Activated naive CD4-positive, alpha-beta T cell treated with anti-CD3 and anti-CD28 coated beads, Interleukin-2, amount 50 U/mL, for 24 hours (primary cell): ENCODE measurements at regions not wholly inside any gene's neighbourhood (a gene's known extent, or its start where the extent isn't known, plus 50 kb on each side); places are given as distances from the start of the nearest gene placed in this dataset.
"Not testable (repeated sequence)": the region's sequence is repeated elsewhere in the genome, so short reads cannot be mapped to it uniquely, and the experiment has no call there.

ENCODE experiments used
- H3K27ac Mint-ChIP-seq: one replicate; pipeline ENCODE4 v1.8.0; 2021; ENCODE audit warnings: mild to moderate bottlenecking, mixed read lengths
- H3K27me3 Mint-ChIP-seq: one replicate; pipeline ENCODE4 v1.8.0; 2021; ENCODE audit warnings: mixed read lengths
- H3K36me3 Mint-ChIP-seq: one replicate; pipeline ENCODE4 v1.8.0; 2021; ENCODE audit warnings: mixed read lengths
- H3K4me1 Mint-ChIP-seq: one replicate; pipeline ENCODE4 v1.8.0; 2021; ENCODE audit warnings: mixed read lengths
- H3K4me3 Mint-ChIP-seq: one replicate; pipeline ENCODE4 v1.8.0; 2021; ENCODE audit warnings: mild to moderate bottlenecking, mixed read lengths
- H3K9me3 Mint-ChIP-seq: one replicate; pipeline ENCODE4 v1.8.0; 2021; ENCODE audit warnings: mixed read lengths

GRCh38 chr16:51527349-51527748 is 376.3 kb upstream of the SALL1 start:
- H3K36me3 Mint-ChIP-seq = no peaks in the 10 kb centered on the region
- H3K4me3 Mint-ChIP-seq = no peak overlapping the region
- H3K4me1 Mint-ChIP-seq = no peaks in the 10 kb centered on the region
- H3K9me3 Mint-ChIP-seq = no peaks in the 10 kb centered on the region
- no peaks in the 10 kb centered on the region for H3K27me3 Mint-ChIP-seq
- no peak overlapping the region for H3K27ac Mint-ChIP-seq

- Mint-ChIP-seq H3K36me3 (no peaks in the 10 kb centered on the region), H3K27me3 (no peaks in the 10 kb centered on the region), H3K27ac (no peak overlapping the region)
These were observed 375.6 kb upstream of the SALL1 start for GRCh38 chr16:51526621-51527020.

GRCh38 chr16:51524555-51525373 is 373.7 kb upstream of the SALL1 start:
- no peak overlapping the region for H3K27ac Mint-ChIP-seq
- no peaks in the 10 kb centered on the region for H3K4me1 Mint-ChIP-seq
- no peaks in the 10 kb centered on the region for H3K36me3 Mint-ChIP-seq
- peaks cover 4% of the 10 kb centered on the region for H3K9me3 Mint-ChIP-seq
- no peaks in the 10 kb centered on the region for H3K27me3 Mint-ChIP-seq
- H3K4me3 Mint-ChIP-seq = no peak overlapping the region

More at GRCh38 chr16:51526621-51527020, 375.6 kb upstream of the SALL1 start:
- H3K9me3 Mint-ChIP-seq = no peaks in the 10 kb centered on the region
- no peak overlapping the region for H3K4me3 Mint-ChIP-seq
- no peaks in the 10 kb centered on the region for H3K4me1 Mint-ChIP-seq

GRCh38 chr16:51524070-51524469 is 373.0 kb upstream of the SALL1 start:
- Mint-ChIP-seq H3K9me3 (peaks cover 10% of the 10 kb centered on the region), H3K36me3 (no peaks in the 10 kb centered on the region), H3K4me3 (no peak overlapping the region), H3K27me3 (no peaks in the 10 kb centered on the region), H3K27ac (no peak overlapping the region), H3K4me1 (no peaks in the 10 kb centered on the region)

- Mint-ChIP-seq H3K27me3 (no peaks in the 10 kb centered on the region), H3K9me3 (peaks cover 10% of the 10 kb centered on the region), H3K27ac (no peak overlapping the region), H3K4me3 (no peak overlapping the region), H3K4me1 (no peaks in the 10 kb centered on the region), H3K36me3 (no peaks in the 10 kb centered on the region)
These were observed 372.3 kb upstream of the SALL1 start for GRCh38 chr16:51523400-51523799.

- H3K27me3 Mint-ChIP-seq = no peaks in the 10 kb centered on the region
- no peaks in the 10 kb centered on the region for H3K36me3 Mint-ChIP-seq
- H3K27ac Mint-ChIP-seq = no peak overlapping the region
- H3K4me3 Mint-ChIP-seq = no peak overlapping the region
- H3K4me1 Mint-ChIP-seq = no peaks in the 10 kb centered on the region
- peaks cover 10% of the 10 kb centered on the region for H3K9me3 Mint-ChIP-seq
These were observed 371.8 kb upstream of the SALL1 start for GRCh38 chr16:51522902-51523301.

GRCh38 chr16:51516960-51517359 is 365.9 kb upstream of the SALL1 start:
- H3K27ac Mint-ChIP-seq, H3K36me3 Mint-ChIP-seq, H3K4me1 Mint-ChIP-seq, H3K9me3 Mint-ChIP-seq, H3K27me3 Mint-ChIP-seq, H3K4me3 Mint-ChIP-seq: not testable (repeated sequence)

- H3K9me3 Mint-ChIP-seq = peaks cover 5% of the 10 kb centered on the region
- peaks cover 1% of the 10 kb centered on the region for H3K27me3 Mint-ChIP-seq
- H3K4me3 Mint-ChIP-seq = no peak overlapping the region
- H3K27ac Mint-ChIP-seq = no peak overlapping the region
- H3K36me3 Mint-ChIP-seq = no peaks in the 10 kb centered on the region
- no peaks in the 10 kb centered on the region for H3K4me1 Mint-ChIP-seq
These were observed 359.3 kb upstream of the SALL1 start for GRCh38 chr16:51510416-51510815.

- Mint-ChIP-seq H3K27me3 (no peaks in the 10 kb centered on the region), H3K9me3 (peaks cover 5% of the 10 kb centered on the region), H3K27ac (no peak overlapping the region), H3K4me1 (no peaks in the 10 kb centered on the region), H3K4me3 (no peak overlapping the region), H3K36me3 (no peaks in the 10 kb centered on the region)
These were observed 358.3 kb upstream of the SALL1 start for GRCh38 chr16:51509336-51509735.

- Mint-ChIP-seq H3K9me3 (peaks cover 5% of the 10 kb centered on the region), H3K4me3 (no peak overlapping the region), H3K27ac (no peak overlapping the region), H3K36me3 (no peaks in the 10 kb centered on the region), H3K4me1 (no peaks in the 10 kb centered on the region), H3K27me3 (no peaks in the 10 kb centered on the region)
These were observed 357.6 kb upstream of the SALL1 start for GRCh38 chr16:51508490-51509212.

- no peak overlapping the region for H3K27ac Mint-ChIP-seq
- H3K27me3 Mint-ChIP-seq = no peaks in the 10 kb centered on the region
- peaks cover 5% of the 10 kb centered on the region for H3K9me3 Mint-ChIP-seq
- no peaks in the 10 kb centered on the region for H3K36me3 Mint-ChIP-seq
- no peak overlapping the region for H3K4me3 Mint-ChIP-seq
- no peaks in the 10 kb centered on the region for H3K4me1 Mint-ChIP-seq
These were observed 356.2 kb upstream of the SALL1 start for GRCh38 chr16:51507286-51507685.

GRCh38 chr16:51500306-51500705 is 349.2 kb upstream of the SALL1 start:
- Mint-ChIP-seq H3K27me3 (no peaks in the 10 kb centered on the region), H3K4me3 (no peak overlapping the region), H3K9me3 (peaks cover 8% of the 10 kb centered on the region), H3K27ac (no peak overlapping the region), H3K36me3 (no peaks in the 10 kb centered on the region), H3K4me1 (no peaks in the 10 kb centered on the region)

- Mint-ChIP-seq H3K27me3 (no peaks in the 10 kb centered on the region), H3K4me3 (no peak overlapping the region), H3K9me3 (peaks cover 8% of the 10 kb centered on the region), H3K27ac (no peak overlapping the region), H3K36me3 (no peaks in the 10 kb centered on the region), H3K4me1 (no peaks in the 10 kb centered on the region)
These were observed 346.6 kb upstream of the SALL1 start for GRCh38 chr16:51497541-51498211.

GRCh38 chr16:51490866-51491265 is 339.8 kb upstream of the SALL1 start:
- no peaks in the 10 kb centered on the region for H3K36me3 Mint-ChIP-seq
- no peak overlapping the region for H3K27ac Mint-ChIP-seq
- H3K9me3 Mint-ChIP-seq = no peaks in the 10 kb centered on the region
- H3K27me3 Mint-ChIP-seq = no peaks in the 10 kb centered on the region
- H3K4me3 Mint-ChIP-seq = no peak overlapping the region
- H3K4me1 Mint-ChIP-seq = no peaks in the 10 kb centered on the region

GRCh38 chr16:51487880-51488279 is 336.8 kb upstream of the SALL1 start:
- Mint-ChIP-seq H3K4me3 (no peak overlapping the region), H3K36me3 (no peaks in the 10 kb centered on the region), H3K9me3 (peaks cover 16% of the 10 kb centered on the region), H3K27ac (no peak overlapping the region), H3K4me1 (no peaks in the 10 kb centered on the region), H3K27me3 (no peaks in the 10 kb centered on the region)
